Fibroblast of lung (primary cell): ENCODE measurements at regions not wholly inside any gene's neighbourhood (a gene's known extent, or its start where the extent isn't known, plus 50 kb on each side); places are given as distances from the start of the nearest gene placed in this dataset.

ENCODE experiments used
- DNase-seq, 2 donors: peaks; one replicate each; pipeline versions ENCODE4 v3.0.0 to v3.0.0-alpha.2; 2010; ENCODE audit warnings: low read depth in 2 of 2
- H2AFZ ChIP-seq: 2 replicates; pipeline ENCODE4 v1.5.1; 2012; ENCODE audit warnings: low read length, control low read depth, inconsistent platforms
- H3K27ac ChIP-seq: 2 replicates; pipeline ENCODE4 v1.5.1; 2011; ENCODE audit warnings: low read length, control low read depth; ENCODE audit not compliant: insufficient read depth
- H3K27me3 ChIP-seq: 2 replicates; pipeline ENCODE4 v1.5.1; 2011; ENCODE audit warnings: mild to moderate bottlenecking, low read length; ENCODE audit not compliant: control insufficient read depth, insufficient read depth
- H3K36me3 ChIP-seq: 2 replicates; pipeline ENCODE4 v1.5.1; 2011; ENCODE audit warnings: low read length; ENCODE audit not compliant: control insufficient read depth, insufficient read depth
- H3K4me1 ChIP-seq: 2 replicates; pipeline ENCODE4 v1.5.1; 2011; ENCODE audit warnings: low read length; ENCODE audit not compliant: control insufficient read depth, insufficient read depth; ENCODE audit errors: extremely low read depth
- H3K4me2 ChIP-seq: 2 replicates; pipeline ENCODE4 v1.5.1; 2011; ENCODE audit warnings: low read length, control low read depth; ENCODE audit not compliant: insufficient read depth; ENCODE audit errors: extremely low read depth
- H3K4me3 ChIP-seq, 4 experiments: fragments of 200-600 bp in 1 of 4; sonication (generic) in 1 of 4; replicated peaks in 1 of 4; 2 replicates each; pipeline ENCODE4 v1.5.1; 2011 to 2016; ENCODE audit warnings: low read length in 4 of 4, low read depth in 3 of 4, mild to moderate bottlenecking in 3 of 4, control low read depth in 2 of 4, inconsistent platforms in 1 of 4, mixed read lengths in 1 of 4; ENCODE audit not compliant: insufficient read depth in 1 of 4; ENCODE audit errors: control extremely low read depth in 1 of 4
- H3K79me2 ChIP-seq: 2 replicates; pipeline ENCODE4 v1.5.1; 2012; ENCODE audit warnings: mild to moderate bottlenecking, low read length, inconsistent platforms; ENCODE audit not compliant: control insufficient read depth, insufficient read depth
- H3K9ac ChIP-seq: 2 replicates; pipeline ENCODE4 v1.5.1; 2011; ENCODE audit warnings: mild to moderate bottlenecking, low read length, control low read depth; ENCODE audit not compliant: insufficient read depth
- H3K9me3 ChIP-seq: 2 replicates; pipeline ENCODE4 v1.5.1; 2012; ENCODE audit warnings: low read depth, low read length; ENCODE audit not compliant: control insufficient read depth, insufficient read depth
- H4K20me1 ChIP-seq: 2 replicates; pipeline ENCODE4 v1.5.1; 2011; ENCODE audit warnings: low read length; ENCODE audit not compliant: control insufficient read depth, insufficient read depth; ENCODE audit errors: extremely low read depth
- EZH2 ChIP-seq: IDR thresholded peaks from 2 replicates; pipeline ENCODE4 v1.5.1; 2012; ENCODE audit warnings: low read length, control low read depth, mild to moderate bottlenecking; ENCODE audit errors: missing control alignments
- TF ChIP-seq, protein P1 (sequence below), 2 donors: IDR thresholded peaks in 1 of 2; conservative IDR thresholded peaks in 1 of 2; 1 replicate in 1 of 2; 2 replicates in 1 of 2; pipeline ENCODE4 v1.5.1; 2011 to 2012; ENCODE audit warnings: low read length in 2 of 2, control low read depth in 1 of 2, inconsistent platforms in 1 of 2, low read depth in 1 of 2, mild to moderate bottlenecking in 1 of 2

DNA sequence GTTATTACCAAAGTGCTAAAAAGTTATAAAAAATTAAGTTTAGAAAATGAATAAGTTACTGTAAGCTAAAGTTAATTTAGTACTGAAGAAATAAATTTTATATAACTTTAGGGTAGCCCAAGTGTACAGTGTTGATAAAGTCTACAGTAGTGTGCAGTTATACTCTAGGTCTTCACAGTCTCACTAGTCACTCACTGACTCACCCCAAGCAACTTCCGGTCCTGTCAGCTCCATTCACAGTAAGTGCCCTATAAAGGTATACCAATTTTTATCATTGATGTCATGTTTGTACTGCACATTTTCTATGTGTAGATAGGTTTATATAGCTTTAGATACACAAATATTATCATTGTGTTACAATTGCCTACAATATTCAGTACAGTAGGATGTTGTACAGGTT lies 518.3 kb upstream of the PIK3C3 start:
- Histone ChIP-seq H3K4me3 (no peak overlapping the region), H3K9ac (no peak overlapping the region), H3K4me2 (no peak overlapping the region), H3K4me1 (no peaks in the 10 kb centered on the region), H4K20me1 (no peaks in the 10 kb centered on the region), H3K27me3 (no peaks in the 10 kb centered on the region), H3K27ac (no peak overlapping the region), H3K9me3 (no peaks in the 10 kb centered on the region), H3K36me3 (no peaks in the 10 kb centered on the region), H2AFZ (no peak overlapping the region), H3K79me2 (no peaks in the 10 kb centered on the region)
- TF ChIP-seq EZH2: no peak
- TF ChIP-seq, protein P1, sequence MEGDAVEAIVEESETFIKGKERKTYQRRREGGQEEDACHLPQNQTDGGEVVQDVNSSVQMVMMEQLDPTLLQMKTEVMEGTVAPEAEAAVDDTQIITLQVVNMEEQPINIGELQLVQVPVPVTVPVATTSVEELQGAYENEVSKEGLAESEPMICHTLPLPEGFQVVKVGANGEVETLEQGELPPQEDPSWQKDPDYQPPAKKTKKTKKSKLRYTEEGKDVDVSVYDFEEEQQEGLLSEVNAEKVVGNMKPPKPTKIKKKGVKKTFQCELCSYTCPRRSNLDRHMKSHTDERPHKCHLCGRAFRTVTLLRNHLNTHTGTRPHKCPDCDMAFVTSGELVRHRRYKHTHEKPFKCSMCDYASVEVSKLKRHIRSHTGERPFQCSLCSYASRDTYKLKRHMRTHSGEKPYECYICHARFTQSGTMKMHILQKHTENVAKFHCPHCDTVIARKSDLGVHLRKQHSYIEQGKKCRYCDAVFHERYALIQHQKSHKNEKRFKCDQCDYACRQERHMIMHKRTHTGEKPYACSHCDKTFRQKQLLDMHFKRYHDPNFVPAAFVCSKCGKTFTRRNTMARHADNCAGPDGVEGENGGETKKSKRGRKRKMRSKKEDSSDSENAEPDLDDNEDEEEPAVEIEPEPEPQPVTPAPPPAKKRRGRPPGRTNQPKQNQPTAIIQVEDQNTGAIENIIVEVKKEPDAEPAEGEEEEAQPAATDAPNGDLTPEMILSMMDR (conservative IDR thresholded peaks at IDR 0.05 in 1 of 2, IDR thresholded peaks at IDR 0.05 in 1 of 2; ENCODE audit: low read depth in 1 of 2, low read length in 2 of 2): no peak
- no peak for DNase-seq

DNA sequence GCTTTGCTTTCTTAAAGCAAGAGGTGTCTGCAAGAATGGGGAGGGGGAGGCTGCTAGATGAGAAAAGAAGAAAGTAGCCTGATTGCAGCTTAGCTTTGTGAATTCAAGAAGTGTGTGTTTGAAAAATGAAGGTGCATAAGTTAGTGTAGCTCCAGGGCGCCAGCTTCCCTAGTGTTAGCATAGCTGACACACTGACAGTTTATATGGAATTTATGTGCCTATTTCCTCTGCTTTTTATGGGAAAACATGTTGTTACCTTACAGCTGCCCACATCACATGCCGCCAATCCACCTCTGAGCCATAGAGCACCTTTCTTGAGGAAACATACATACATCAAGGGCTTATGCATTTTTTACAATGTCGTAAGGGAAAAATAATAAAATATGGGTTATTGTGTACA lies 536.4 kb upstream of the PIK3C3 start:
- Histone ChIP-seq H2AFZ (no peak overlapping the region), H3K36me3 (no peaks in the 10 kb centered on the region)

DNA sequence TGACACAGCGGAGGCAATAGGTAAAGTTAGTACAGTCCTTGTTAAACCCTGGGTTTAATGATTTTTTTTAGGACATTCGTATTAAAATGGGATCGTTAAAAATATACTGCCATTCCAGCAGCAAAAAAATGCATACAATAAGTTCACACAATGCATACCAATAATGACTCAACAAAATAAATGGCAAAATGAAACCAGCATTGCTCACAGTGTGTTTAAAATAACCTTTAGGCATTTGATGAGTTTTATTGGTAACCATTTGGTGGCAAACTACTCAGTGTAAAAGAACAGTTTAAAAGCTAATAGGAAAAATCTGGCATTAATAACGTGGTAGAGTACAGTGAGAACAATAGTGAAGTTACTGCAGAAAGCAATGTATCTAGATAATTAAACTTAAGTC lies 539.0 kb upstream of the PIK3C3 start:
- no peaks in the 10 kb centered on the region for H3K79me2 ChIP-seq
- TF ChIP-seq EZH2: no peak
- TF ChIP-seq, protein P1 (conservative IDR thresholded peaks at IDR 0.05 in 1 of 2, IDR thresholded peaks at IDR 0.05 in 1 of 2; ENCODE audit: low read depth in 1 of 2, low read length in 2 of 2): no peak
- no peak overlapping the region for H3K4me2 ChIP-seq
- H3K9ac ChIP-seq: no peak overlapping the region
- no peaks in the 10 kb centered on the region for H3K4me1 ChIP-seq
- no peaks in the 10 kb centered on the region for H3K9me3 ChIP-seq
- no peak overlapping the region for H3K4me3 ChIP-seq
- H4K20me1 ChIP-seq: no peaks in the 10 kb centered on the region
- no peak overlapping the region for H2AFZ ChIP-seq
- no peaks in the 10 kb centered on the region for H3K36me3 ChIP-seq
- H3K27ac ChIP-seq: no peak overlapping the region
- no peaks in the 10 kb centered on the region for H3K27me3 ChIP-seq
- DNase-seq: no peak

More for the DNA sequence above, 536.4 kb upstream of the PIK3C3 start:
- Histone ChIP-seq H3K4me2 (no peak overlapping the region), H3K9me3 (no peaks in the 10 kb centered on the region), H4K20me1 (no peaks in the 10 kb centered on the region), H3K79me2 (no peaks in the 10 kb centered on the region), H3K4me3 (no peak overlapping the region), H3K4me1 (no peaks in the 10 kb centered on the region), H3K9ac (no peak overlapping the region), H3K27ac (no peak overlapping the region), H3K27me3 (no peaks in the 10 kb centered on the region)
- no peak for TF ChIP-seq EZH2
- TF ChIP-seq, protein P1 (conservative IDR thresholded peaks at IDR 0.05 in 1 of 2, IDR thresholded peaks at IDR 0.05 in 1 of 2; ENCODE audit: low read depth in 1 of 2, low read length in 2 of 2): no peak
- DNase-seq: no peak
